HepG2 (cell line): ENCODE measurements at regions not wholly inside any gene's neighbourhood (a gene's known extent, or its start where the extent isn't known, plus 50 kb on each side); places are given as distances from the start of the nearest gene placed in this dataset.

Experiments
- ATAC-seq: fragments of 200-7000 bp; cut with Tn5 transposase; 3 replicates; pipeline ENCODE4 v1.9.1; 2020; ENCODE audit warnings: mild to moderate bottlenecking, moderate library complexity
- BruUV-seq: library from RNA; stranded (reverse); fragments of 400-500 nt; replicated peaks from 2 replicates; lab custom pipeline; 2021; lab: Mats Ljungman, UMichigan
- CTCF ChIA-PET: fragments of 300-600 bp; formaldehyde crosslinking; extraction: SDS; loops from one replicate; lab custom pipeline; 2021; ENCODE audit warnings: low total read pairs, inconsistent platforms, low intra/inter-chr PET ratio; lab: Yijun Ruan, JAX
- POLR2A ChIA-PET: fragments of 350-600 bp; sonication (Branson Sonifier 250); formaldehyde crosslinking; loops from one replicate; lab custom pipeline; 2020; ENCODE audit warnings: antibody characterized with exemption, inconsistent platforms; lab: Yijun Ruan, JAX
- DNase-seq: peaks from one replicate; pipeline ENCODE4 v3.0.0-alpha.2; 2015; ENCODE audit warnings: low spot score
- FAIRE-seq: peaks from 3 replicates; lab custom pipeline; 2011; peaks lifted over from hg19 to GRCh38; lab: Jason Lieb, UNC
- H2AFZ ChIP-seq: one replicate; pipeline ENCODE4 v1.6.1; 2011; ENCODE audit warnings: low read length, inconsistent platforms
- H3K27ac ChIP-seq: fragments of 300-600 bp; 3 replicates; pipeline ENCODE4 v1.8.0; 2011; ENCODE audit warnings: mixed run types, mild to moderate bottlenecking, mixed read lengths, low read length, inconsistent platforms; ENCODE audit not compliant: insufficient read depth; ENCODE audit errors: extremely low read length
- H3K27me3 ChIP-seq, 2 experiments: fragments of 200-600 bp in 1 of 2; 2 replicates in 1 of 2; 3 replicates in 1 of 2; pipeline versions ENCODE4 v1.6.0 to v1.8.0; 2011; ENCODE audit warnings: low read length in 2 of 2, mild to moderate bottlenecking in 2 of 2, moderate library complexity in 2 of 2, inconsistent platforms in 1 of 2; ENCODE audit not compliant: insufficient read depth in 2 of 2, control insufficient read depth in 1 of 2
- H3K36me3 ChIP-seq, 2 experiments: fragments of 200-600 bp in 1 of 2; replicated peaks in 1 of 2; 2 replicates in 1 of 2; 3 replicates in 1 of 2; pipeline versions ENCODE4 v1.5.1 to v1.8.0; 2011; ENCODE audit warnings: low read length in 2 of 2, inconsistent platforms in 1 of 2; ENCODE audit not compliant: insufficient read depth in 2 of 2, control insufficient read depth in 1 of 2
- H3K4me1 ChIP-seq: 2 replicates; pipeline ENCODE4 v1.5.1; 2012; ENCODE audit warnings: low read length, inconsistent platforms; ENCODE audit not compliant: insufficient read depth
- H3K4me2 ChIP-seq: 2 replicates; pipeline ENCODE4 v1.6.0; 2011; ENCODE audit warnings: low read depth, low read length, inconsistent platforms
- H3K4me3 ChIP-seq, 3 experiments: fragments of 200-600 bp in 1 of 3; sonication (generic), shearing (Covaris generic) in 1 of 3; replicated peaks in 1 of 3; 2 replicates each; pipeline ENCODE4 v1.5.1; 2011 to 2016; ENCODE audit warnings: low read length in 3 of 3, inconsistent platforms in 2 of 3, low read depth in 2 of 3, mild to moderate bottlenecking in 2 of 3, control low read depth in 1 of 3, mixed read lengths in 1 of 3; ENCODE audit not compliant: insufficient read depth in 1 of 3
- H3K79me2 ChIP-seq: one replicate; pipeline ENCODE4 v1.6.1; 2011; ENCODE audit warnings: low read length, inconsistent platforms; ENCODE audit not compliant: insufficient read depth
- H3K9ac ChIP-seq: 2 replicates; pipeline ENCODE4 v1.6.0; 2011; ENCODE audit warnings: mild to moderate bottlenecking, low read depth, low read length, inconsistent platforms; ENCODE audit not compliant: insufficient read depth
- H3K9me3 ChIP-seq: 2 replicates; pipeline ENCODE4 v1.5.1; 2012; ENCODE audit warnings: mild to moderate bottlenecking, low read length
- H4K20me1 ChIP-seq: 2 replicates; pipeline ENCODE4 v1.6.0; 2011; ENCODE audit warnings: inconsistent platforms, mild to moderate bottlenecking, low read length, moderate library complexity; ENCODE audit not compliant: insufficient read depth
- AFF4 ChIP-seq: sonication (generic); formaldehyde crosslinking; IDR thresholded peaks from 2 replicates; pipeline ENCODE4 v1.4.0; 2020; ENCODE audit warnings: missing genetic modification reagents
- EED ChIP-seq: sonication (generic); formaldehyde crosslinking; IDR thresholded peaks from 2 replicates; pipeline ENCODE4 v1.5.0; 2020; ENCODE audit warnings: mild to moderate bottlenecking, missing genetic modification reagents
- KDM4B ChIP-seq: sonication (generic); formaldehyde crosslinking; IDR thresholded peaks from 2 replicates; pipeline ENCODE4 v1.4.0; 2020; ENCODE audit warnings: missing genetic modification reagents
- NR1H2 ChIP-seq: sonication (generic); formaldehyde crosslinking; IDR thresholded peaks from 2 replicates; pipeline ENCODE4 v1.8.1; 2022; ENCODE audit warnings: low read depth, missing genetic modification reagents, borderline replicate concordance
- PRDM15 ChIP-seq: sonication (generic); formaldehyde crosslinking; IDR thresholded peaks from 2 replicates; pipeline ENCODE4 v1.4.0; 2020; ENCODE audit warnings: missing genetic modification reagents
- SRSF4 ChIP-seq: fragments of 200-400 bp; formaldehyde crosslinking; IDR thresholded peaks from one replicate; pipeline ENCODE4 v1.6.1; 2018; ENCODE audit warnings: mild to moderate bottlenecking, low read depth, low read length, moderate library complexity; ENCODE audit not compliant: poor library complexity, severe bottlenecking
- ZFP36L1 ChIP-seq: sonication (generic); formaldehyde crosslinking; IDR thresholded peaks from 2 replicates; pipeline ENCODE4 v1.8.0; 2022; ENCODE audit warnings: mild to moderate bottlenecking, missing genetic modification reagents, moderate library complexity
- ZKSCAN1 ChIP-seq: fragments of 150-350 bp; IDR thresholded peaks from 2 replicates; pipeline ENCODE4 v1.6.1; 2014; ENCODE audit warnings: low read length
- ZMYM3 ChIP-seq: sonication (generic); formaldehyde crosslinking; IDR thresholded peaks from 2 replicates; pipeline ENCODE4 v1.5.1; 2020; ENCODE audit warnings: mild to moderate bottlenecking, missing genetic modification reagents
- ZNF124 ChIP-seq: sonication (generic); formaldehyde crosslinking; IDR thresholded peaks from 2 replicates; pipeline ENCODE4 v1.4.0; 2020; ENCODE audit warnings: missing genetic modification reagents
- ZNF615 ChIP-seq: sonication (generic); formaldehyde crosslinking; IDR thresholded peaks from 2 replicates; pipeline ENCODE4 v1.5.0; 2020; ENCODE audit warnings: mild to moderate bottlenecking, missing genetic modification reagents, borderline replicate concordance
- ZNF747 ChIP-seq: sonication (generic); formaldehyde crosslinking; IDR thresholded peaks from 2 replicates; pipeline ENCODE4 v1.8.1; 2023; ENCODE audit warnings: missing genetic modification reagents, mild to moderate bottlenecking, borderline replicate concordance
- WGBS: methylation state at CpG from one replicate; pipeline ENCODE4 v1.1.6; 2017; ENCODE audit warnings: low lambda C conversion rate; 5-methylcytosine and 5-hydroxymethylcytosine counted together
- in situ Hi-C: cut with HindIII; loops from 2 replicates; pipeline ENCODE4 v1.10.0; 2017; ENCODE audit warnings: low pct_unique_long_range_greater_than_20kb; ENCODE audit not compliant: extremely low pct_ligation_motif_present
- intact Hi-C: fragments of 100-400 bp; cut with micrococcal nuclease; formaldehyde crosslinking; loops from one replicate; pipeline ENCODE4 v1.10.0; 2022; ENCODE audit not compliant: unreplicated experiment

GRCh38 chr1:239840790-239841189 lies 250.9 kb upstream of the FMN2 start (continued):
- TF ChIP-seq NR1H2 (CRISPR knock-in tag): no peak
- TF ChIP-seq ZNF747: no peak
- TF ChIP-seq ZNF615 (CRISPR knock-in tag): no peak
- no peak for TF ChIP-seq PRDM15 (CRISPR knock-in tag)
- no peak for TF ChIP-seq EED (CRISPR knock-in tag)
- no peak for TF ChIP-seq SRSF4
- TF ChIP-seq KDM4B (CRISPR knock-in tag): no peak

GRCh38 chr1:239841631-239842030 lies 250.1 kb upstream of the FMN2 start:
- Histone ChIP-seq H3K4me2 (no peak overlapping the region), H3K27me3 (no peaks in the 10 kb centered on the region), H4K20me1 (no peaks in the 10 kb centered on the region), H3K79me2 (no peaks in the 10 kb centered on the region), H3K9me3 (no peaks in the 10 kb centered on the region), H3K9ac (no peak overlapping the region), H3K4me3 (no peak overlapping the region), H3K4me1 (no peaks in the 10 kb centered on the region), H3K27ac (no peak overlapping the region), H3K36me3 (no peaks in the 10 kb centered on the region), H2AFZ (no peak overlapping the region)
- no peak for FAIRE-seq
- ATAC-seq: no peak
- intact Hi-C loops (no loop called here), in situ Hi-C loops (no loop called here)
- DNase-seq: no peak
- no TSS peak for BruUV-seq
- TF ChIP-seq ZNF124 (CRISPR knock-in tag) (no peak), AFF4 (CRISPR knock-in tag) (no peak), ZMYM3 (CRISPR knock-in tag) (no peak), ZKSCAN1 (no peak), ZFP36L1 (CRISPR knock-in tag) (no peak)
- CTCF ChIA-PET: no interaction called here
- 34% methylated on average over 2 of the region's 2 CpGs for WGBS
- POLR2A ChIA-PET: no interaction called here
